Sciatic nerve (tissue), 2 donors: ENCODE measurements at regions not wholly inside any gene's neighbourhood (a gene's known extent, or its start where the extent isn't known, plus 50 kb on each side); places are given as distances from the start of the nearest gene placed in this dataset.
A peak's percentile ranks its signal among the peaks of the same experiment; 100 is the strongest.

Experiments used
- ATAC-seq: fragments of 200-7000 bp; cut with Tn5 transposase; one replicate; pipeline ENCODE4 v1.9.1; 2020; ENCODE audit warnings: mild to moderate bottlenecking, moderate library complexity
- DNase-seq: peaks from one replicate; pipeline ENCODE4 v3.0.0-alpha.2; 2020; ENCODE audit warnings: low spot score
- intact Hi-C: fragments of 100-400 bp; cut with DNase I; formaldehyde crosslinking; loops from one replicate; pipeline ENCODE4 v1.14.2; 2022
- donor health status: DM: no; HTN: no; CAD: no.
- donor health status: DM: no; HTN: no; CAD: no.

GRCh38 chr2:196336207-196336606 lies 164.8 kb upstream of the STK17B start:
- DNase-seq: no peak
- intact Hi-C loops: no loop called here
- no peak for ATAC-seq

- DNase-seq: no peak
- intact Hi-C loops: no loop called here
- no peak for ATAC-seq
These were observed 165.3 kb upstream of the STK17B start for GRCh38 chr2:196336715-196337114.

DNA sequence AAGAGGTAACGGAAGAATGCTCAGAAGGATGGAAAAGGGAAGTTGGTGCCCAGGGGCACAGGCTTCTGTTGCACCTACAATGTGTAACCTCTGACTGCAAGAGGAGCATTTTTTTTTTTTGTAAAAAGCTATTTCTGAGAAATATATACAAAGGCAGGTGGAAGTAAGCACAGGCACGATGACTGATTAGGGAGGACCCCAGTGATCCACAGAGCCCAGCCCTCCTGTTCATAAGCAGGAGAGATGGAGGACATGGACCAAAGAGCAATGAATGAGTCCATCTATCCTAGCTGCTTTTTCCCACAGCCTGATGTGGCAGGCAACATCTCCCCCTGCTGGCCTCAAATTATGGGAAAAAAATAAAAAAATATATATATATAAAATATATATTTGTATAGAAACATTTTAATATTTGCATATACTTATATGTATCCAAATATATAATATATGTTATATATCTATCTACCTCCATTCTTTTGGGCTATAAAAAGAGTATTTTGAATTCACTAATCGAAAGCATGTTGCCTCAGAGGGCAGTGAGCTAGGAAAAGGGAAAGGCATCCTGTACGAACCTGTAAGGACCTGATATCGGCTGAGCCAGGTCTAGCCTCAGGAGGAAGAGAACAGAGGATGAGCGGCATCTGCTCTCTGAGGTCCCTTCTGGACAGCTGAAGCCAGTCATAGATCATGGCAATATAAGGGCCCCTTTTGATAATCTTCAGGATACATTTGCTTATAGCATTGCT lies 166.0 kb upstream of the STK17B start:
- DNase-seq: no peak
- ATAC-seq: peak; percentile 55
- intact Hi-C loops: no loop called here

- DNase-seq: no peak
- intact Hi-C loops: no loop called here
- no peak for ATAC-seq
These were observed 167.1 kb upstream of the STK17B start for GRCh38 chr2:196338440-196338839.

GRCh38 chr2:196341277-196341841 lies 170.0 kb upstream of the STK17B start:
- DNase-seq (no peak), ATAC-seq (no peak)
- intact Hi-C loops: no loop called here

DNA sequence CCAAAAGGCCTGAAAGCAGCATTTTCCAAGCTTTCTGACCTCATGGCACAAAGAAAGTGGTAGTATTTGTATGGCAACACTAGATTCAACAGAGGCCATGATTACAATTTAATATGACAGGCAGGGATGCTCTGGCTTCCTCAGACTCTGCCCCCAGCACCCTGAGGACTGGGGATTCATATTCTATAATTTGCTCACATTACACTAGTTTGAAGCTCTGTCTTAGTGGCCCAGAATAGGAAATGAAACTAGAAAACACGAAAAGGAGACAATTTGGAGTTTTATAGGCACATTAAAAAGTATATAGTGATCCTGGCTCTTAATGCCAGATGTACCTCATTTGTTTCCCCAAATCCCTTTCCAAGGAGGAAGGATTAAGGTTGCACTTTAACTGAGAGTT lies 173.0 kb upstream of the STK17B start:
- ATAC-seq (no peak), DNase-seq (no peak)
- intact Hi-C loops: no loop called here

- DNase-seq (no peak), ATAC-seq (no peak)
- intact Hi-C loops: no loop called here
These were observed 182.3 kb upstream of the STK17B start for GRCh38 chr2:196353717-196354116.

DNA sequence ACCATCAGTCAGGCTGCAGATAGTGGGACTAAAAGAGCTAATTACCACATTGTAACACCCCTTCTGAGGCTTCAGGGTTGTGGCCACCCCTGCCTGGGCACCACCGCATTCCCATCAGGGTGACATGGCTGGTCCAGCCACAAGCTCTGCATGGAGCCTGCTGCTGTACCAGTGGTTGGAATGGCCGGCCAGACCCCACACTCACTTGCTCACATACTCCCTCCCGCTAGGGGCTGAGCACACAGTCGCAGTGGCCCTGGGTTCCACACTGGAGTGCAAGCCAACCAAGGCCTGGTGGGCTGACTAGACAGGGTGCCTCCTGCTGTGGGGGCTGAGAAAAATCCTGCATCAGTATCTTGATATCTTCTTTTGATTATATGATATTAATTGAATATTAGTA lies 182.8 kb upstream of the STK17B start:
- intact Hi-C loops: no loop called here
- ATAC-seq (no peak), DNase-seq (no peak)

DNA sequence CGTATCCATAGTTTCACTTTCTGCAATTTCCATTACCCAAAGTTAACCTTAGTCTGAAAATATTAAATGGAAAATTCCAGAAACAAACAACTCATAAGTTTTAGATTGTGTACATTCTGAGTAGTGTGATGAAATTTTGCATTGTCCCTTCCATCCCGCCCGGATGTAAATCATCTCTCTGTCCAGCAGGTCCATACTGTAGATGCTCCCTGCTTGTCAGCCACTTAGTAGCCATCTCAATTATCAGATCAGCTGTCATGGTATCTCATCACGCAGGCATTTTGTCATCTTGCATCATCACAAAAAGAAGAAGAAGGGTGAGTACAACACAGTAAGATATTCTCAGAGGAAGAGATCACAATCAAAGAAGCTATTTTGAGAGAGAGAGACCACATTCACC lies 185.0 kb upstream of the STK17B start:
- intact Hi-C loops: no loop called here
- no peak for DNase-seq
- ATAC-seq: no peak

DNA sequence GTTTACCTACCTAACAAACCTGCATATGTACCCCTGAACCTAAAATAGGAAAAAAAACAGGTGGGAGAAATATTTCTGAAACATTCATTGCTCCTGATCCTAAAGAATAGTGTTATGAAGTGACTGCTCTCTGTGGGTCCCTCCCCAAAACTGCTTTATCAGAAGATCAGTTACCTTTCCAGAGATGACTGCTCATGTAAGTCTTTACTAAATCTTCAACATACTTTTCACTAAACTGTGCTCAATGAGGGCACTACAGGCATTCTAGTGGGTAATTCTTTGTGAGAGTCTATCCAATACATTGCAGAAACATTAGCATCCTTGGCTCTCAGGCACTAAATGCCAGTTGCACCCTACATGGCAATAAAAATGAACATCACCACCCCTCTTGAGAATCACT lies 189.3 kb upstream of the STK17B start:
- ATAC-seq (no peak), DNase-seq (no peak)
- intact Hi-C loops: no loop called here

- ATAC-seq (no peak), DNase-seq (no peak)
- intact Hi-C loops: no loop called here
These were observed 190.4 kb upstream of the STK17B start for GRCh38 chr2:196361606-196362326.

- no peak for DNase-seq
- intact Hi-C loops: no loop called here
- no peak for ATAC-seq
These were observed 191.7 kb upstream of the STK17B start for GRCh38 chr2:196362973-196363549.

GRCh38 chr2:196365145-196365544 lies 193.8 kb upstream of the STK17B start:
- ATAC-seq: no peak
- intact Hi-C loops: no loop called here
- DNase-seq: no peak

DNA sequence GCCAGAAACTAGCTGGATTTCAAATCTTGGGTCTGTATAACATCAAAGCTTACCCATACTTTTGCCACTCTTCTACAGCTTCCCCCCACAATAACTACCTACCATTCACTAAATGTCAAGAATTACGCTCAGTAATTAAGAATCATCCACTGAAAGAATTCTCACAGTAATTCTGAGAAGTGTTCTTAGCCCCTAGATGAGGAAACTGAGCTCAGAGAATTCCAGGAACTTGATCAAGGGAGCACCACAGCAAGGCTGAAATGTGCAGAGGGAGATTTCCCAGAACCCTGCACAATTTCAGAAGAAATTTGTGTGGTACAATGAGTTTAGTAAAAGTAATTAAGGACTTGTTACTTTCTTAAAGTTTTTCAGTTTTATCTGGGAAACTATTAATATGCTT lies 194.5 kb upstream of the STK17B start:
- ATAC-seq (no peak), DNase-seq (no peak)
- intact Hi-C loops: no loop called here

GRCh38 chr2:196367633-196368032 lies 196.3 kb upstream of the STK17B start:
- ATAC-seq (no peak), DNase-seq (no peak)
- intact Hi-C loops: no loop called here

GRCh38 chr2:196368546-196369225 lies 197.3 kb upstream of the STK17B start:
- no peak for DNase-seq
- intact Hi-C loops: no loop called here
- ATAC-seq: no peak

DNA sequence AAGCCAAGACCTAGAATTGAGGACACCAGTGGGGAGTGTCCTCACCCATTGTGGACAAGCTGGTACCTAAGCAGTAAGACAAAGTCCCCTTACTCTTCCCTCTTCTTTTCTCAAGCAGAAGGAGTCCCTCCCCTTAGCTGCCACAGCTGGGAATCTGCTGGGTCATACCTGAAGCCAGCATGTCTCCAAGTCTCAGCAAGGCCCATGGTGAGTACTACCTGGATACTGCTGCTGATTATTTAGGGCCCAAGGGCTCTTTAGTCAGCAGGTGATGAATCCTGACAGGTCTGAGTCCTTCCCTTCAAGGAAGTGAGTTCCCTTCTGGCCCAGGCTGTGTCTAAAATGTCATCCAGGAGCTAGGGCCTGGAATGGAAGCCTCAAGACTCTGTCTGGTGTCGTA lies 198.6 kb upstream of the STK17B start:
- DNase-seq (no peak), ATAC-seq (no peak)
- intact Hi-C loops: no loop called here

- ATAC-seq (no peak), DNase-seq (no peak)
- intact Hi-C loops: no loop called here
These were observed 199.0 kb upstream of the STK17B start for GRCh38 chr2:196370381-196370780.

DNA sequence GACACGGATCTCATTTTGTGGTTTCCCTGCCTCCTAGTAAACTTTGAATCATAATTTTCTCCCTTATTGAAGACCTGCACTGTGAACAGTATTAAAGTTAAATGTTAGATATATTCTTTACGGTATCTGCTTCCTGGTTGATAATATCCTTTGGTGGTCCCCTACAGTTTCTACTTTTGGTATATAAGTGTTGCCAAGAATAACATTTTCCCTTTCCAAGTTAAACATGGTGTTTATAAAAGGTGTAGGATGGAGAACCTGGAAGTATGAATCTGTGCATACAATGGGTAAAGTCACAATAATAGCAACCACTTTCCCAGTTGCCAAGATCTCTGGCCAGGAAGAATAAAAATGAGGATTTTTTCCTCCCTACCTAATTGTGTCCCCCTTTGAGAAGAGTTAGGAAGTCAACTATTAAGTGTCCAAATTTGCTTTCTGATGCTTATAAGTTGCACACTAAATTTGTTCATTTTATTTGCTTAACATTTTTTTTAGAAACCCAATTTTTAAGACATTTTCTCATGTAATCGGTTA lies 201.0 kb upstream of the STK17B start:
- intact Hi-C loops: no loop called here
- DNase-seq (no peak), ATAC-seq (no peak)
